Caco-2 (cell line): ENCODE measurements at regions not wholly inside any gene's neighbourhood (a gene's known extent, or its start where the extent isn't known, plus 50 kb on each side); places are given as distances from the start of the nearest gene placed in this dataset.

Experiments
- BruUV-seq: library from RNA; stranded (reverse); fragments of 400-500 nt; replicated peaks from 2 replicates; lab custom pipeline; 2021; lab: Mats Ljungman, UMichigan
- CTCF ChIA-PET: fragments of 300-600 bp; sonication (Branson Sonifier 250); formaldehyde crosslinking; loops from one replicate; lab custom pipeline; 2022; ENCODE audit warnings: antibody characterized with exemption; lab: Charles Lee
- POLR2A ChIA-PET: fragments of 300-600 bp; sonication (Branson Sonifier 250); formaldehyde crosslinking; loops from one replicate; lab custom pipeline; 2022; ENCODE audit warnings: antibody characterized with exemption; lab: Charles Lee
- DNase-seq, 2 experiments: peaks; one replicate each; pipeline versions ENCODE4 v3.0.0 to v3.0.0-alpha.2; 2020 to 2022
- H3K27me3 ChIP-seq: replicated peaks from 2 replicates; pipeline ENCODE4 v1.6.0; 2011; ENCODE audit warnings: low read length; ENCODE audit not compliant: control insufficient read depth, insufficient read depth
- H3K36me3 ChIP-seq: 2 replicates; pipeline ENCODE4 v1.5.1; 2011; ENCODE audit warnings: low read length; ENCODE audit not compliant: control insufficient read depth, insufficient read depth
- H3K4me1 ChIP-seq: fragments of 250-450 bp; sonication (Bioruptor Pico); 2 replicates; pipeline ENCODE4 v1.5.1; 2020; ENCODE audit warnings: mild to moderate bottlenecking
- H3K4me3 ChIP-seq: 2 replicates; pipeline ENCODE4 v1.5.1; 2011; ENCODE audit warnings: low read depth, mild to moderate bottlenecking, control low read depth, low read length
- H3K9me3 ChIP-seq: fragments of 250-450 bp; sonication (Bioruptor Pico); 2 replicates; pipeline ENCODE4 v1.5.1; 2020; ENCODE audit warnings: mild to moderate bottlenecking, moderate library complexity
- H3K27ac Mint-ChIP-seq: one replicate; pipeline ENCODE4 v1.8.0; 2022; ENCODE audit warnings: mixed read lengths; ENCODE audit not compliant: unreplicated experiment
- H3K27me3 Mint-ChIP-seq: one replicate; pipeline ENCODE4 v1.8.0; 2022; ENCODE audit warnings: mixed read lengths; ENCODE audit not compliant: insufficient read depth, unreplicated experiment
- H3K36me3 Mint-ChIP-seq: one replicate; pipeline ENCODE4 v1.8.0; 2022; ENCODE audit warnings: mild to moderate bottlenecking, mixed read lengths; ENCODE audit not compliant: insufficient read depth, unreplicated experiment
- H3K4me1 Mint-ChIP-seq: one replicate; pipeline ENCODE4 v1.8.0; 2022; ENCODE audit warnings: low read depth, mixed read lengths; ENCODE audit not compliant: unreplicated experiment
- H3K4me3 Mint-ChIP-seq: one replicate; pipeline ENCODE4 v1.8.0; 2022; ENCODE audit warnings: mild to moderate bottlenecking, moderate library complexity, mixed read lengths; ENCODE audit not compliant: unreplicated experiment
- H3K9me3 Mint-ChIP-seq: one replicate; pipeline ENCODE4 v1.8.0; 2022; ENCODE audit warnings: mixed read lengths; ENCODE audit not compliant: unreplicated experiment
- CTCF ChIP-seq, 2 experiments: fragments of 200-600 bp in 1 of 2; IDR thresholded peaks; 1 replicate in 1 of 2; 2 replicates in 1 of 2; pipeline versions ENCODE4 v1.5.1 to v1.8.0; 2011 to 2022; ENCODE audit warnings: antibody characterized with exemption in 1 of 2, control low read depth in 1 of 2, inconsistent platforms in 1 of 2, low read depth in 1 of 2, low read length in 1 of 2, mild to moderate bottlenecking in 1 of 2, moderate library complexity in 1 of 2; ENCODE audit not compliant: insufficient read depth in 1 of 2, severe bottlenecking in 1 of 2, unreplicated experiment in 1 of 2
- intact Hi-C: fragments of 100-400 bp; cut with micrococcal nuclease; formaldehyde crosslinking; loops from one replicate; pipeline ENCODE4 v1.10.0; 2022; ENCODE audit not compliant: unreplicated experiment

GRCh38 chr1:58262702-58263101 is 283.8 kb downstream of the OMA1 start:
- Mint-ChIP-seq H3K27me3 (peaks cover 4% of the 10 kb centered on the region), H3K4me1 (no peaks in the 10 kb centered on the region), H3K27ac (no peak overlapping the region), H3K9me3 (no peaks in the 10 kb centered on the region), H3K4me3 (no peak overlapping the region), H3K36me3 (no peaks in the 10 kb centered on the region)
- DNase-seq, result no peak
- no peaks in the 10 kb centered on the region for H3K36me3 ChIP-seq
- no peaks in the 10 kb centered on the region for H3K27me3 ChIP-seq
- ChIA-PET POLR2A (no interaction called here), CTCF (no interaction called here)
- intact Hi-C loops, result no loop called here
- no peak overlapping the region for H3K4me3 ChIP-seq
- H3K4me1 ChIP-seq, result no peaks in the 10 kb centered on the region
- BruUV-seq, result no TSS peak
- H3K9me3 ChIP-seq, result no peaks in the 10 kb centered on the region
- no peak for TF ChIP-seq CTCF (IDR thresholded peaks at IDR 0.05; ENCODE audit: insufficient read depth in 1 of 2, low read depth in 1 of 2, low read length in 1 of 2, severe bottlenecking in 1 of 2, unreplicated experiment in 1 of 2)

DNA sequence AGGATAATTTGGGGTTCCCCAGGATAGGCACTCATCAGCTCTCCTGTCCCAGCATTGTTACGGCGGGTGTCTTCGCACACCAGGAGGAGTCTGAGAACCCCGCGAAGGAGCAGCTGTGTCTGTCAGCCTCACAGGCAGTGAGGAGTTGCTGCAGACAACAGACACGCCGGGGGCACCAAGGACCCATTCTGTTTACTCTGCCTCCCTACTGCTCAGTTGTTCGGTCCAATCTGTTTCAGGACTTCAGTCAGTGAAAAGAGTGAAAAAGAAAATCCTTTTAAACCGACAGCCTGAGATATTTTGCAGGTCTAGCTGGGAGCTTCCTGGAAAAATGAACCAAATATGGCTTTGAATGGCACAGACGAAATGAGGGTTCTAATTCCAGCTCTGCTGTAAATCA is 288.4 kb downstream of the OMA1 start:
- ChIA-PET POLR2A (no interaction called here), CTCF (no interaction called here)
- Histone ChIP-seq H3K36me3 (no peaks in the 10 kb centered on the region), H3K9me3 (no peaks in the 10 kb centered on the region), H3K4me1 (no peaks in the 10 kb centered on the region), H3K27me3 (no peaks in the 10 kb centered on the region), H3K4me3 (no peak overlapping the region)
- no peak overlapping the region for H3K4me3 Mint-ChIP-seq
- H3K27ac Mint-ChIP-seq, result no peak overlapping the region
- intact Hi-C loops, result no loop called here
- DNase-seq, result no peak
- TF ChIP-seq CTCF (IDR thresholded peaks at IDR 0.05; ENCODE audit: insufficient read depth in 1 of 2, low read depth in 1 of 2, low read length in 1 of 2, severe bottlenecking in 1 of 2, unreplicated experiment in 1 of 2), result no peak
- H3K36me3 Mint-ChIP-seq, result no peaks in the 10 kb centered on the region
- no peaks in the 10 kb centered on the region for H3K9me3 Mint-ChIP-seq
- no TSS peak for BruUV-seq
- peaks cover 8% of the 10 kb centered on the region for H3K27me3 Mint-ChIP-seq
- H3K4me1 Mint-ChIP-seq, result no peaks in the 10 kb centered on the region

GRCh38 chr1:58257003-58257402 is 289.5 kb downstream of the OMA1 start:
- BruUV-seq, result no TSS peak
- no peaks in the 10 kb centered on the region for H3K27me3 ChIP-seq
- Mint-ChIP-seq H3K9me3 (no peaks in the 10 kb centered on the region), H3K36me3 (no peaks in the 10 kb centered on the region), H3K4me3 (no peak overlapping the region), H3K27me3 (peaks cover 8% of the 10 kb centered on the region), H3K27ac (no peak overlapping the region), H3K4me1 (no peaks in the 10 kb centered on the region)
- ChIA-PET POLR2A (no interaction called here), CTCF (no interaction called here)
- intact Hi-C loops, result no loop called here
- no peak for DNase-seq
- H3K4me1 ChIP-seq, result no peaks in the 10 kb centered on the region
- no peak overlapping the region for H3K4me3 ChIP-seq
- TF ChIP-seq CTCF (IDR thresholded peaks at IDR 0.05; ENCODE audit: insufficient read depth in 1 of 2, low read depth in 1 of 2, low read length in 1 of 2, severe bottlenecking in 1 of 2, unreplicated experiment in 1 of 2), result no peak
- no peaks in the 10 kb centered on the region for H3K9me3 ChIP-seq
- no peaks in the 10 kb centered on the region for H3K36me3 ChIP-seq
